GM12878 (cell line): ENCODE measurements at regions not wholly inside any gene's neighbourhood (a gene's known extent, or its start where the extent isn't known, plus 50 kb on each side); places are given as distances from the start of the nearest gene placed in this dataset.
"Not testable (repeated sequence)": the region's sequence is repeated elsewhere in the genome, so short reads cannot be mapped to it uniquely, and the experiment has no call there.

Source experiments
- ATAC-seq: fragments of 200-7000 bp; cut with Tn5 transposase; 3 replicates; pipeline ENCODE4 v1.9.1; 2020; ENCODE audit warnings: mild to moderate bottlenecking, moderate library complexity
- BruUV-seq: library from RNA; stranded (reverse); fragments of 400-500 nt; replicated peaks from 2 replicates; lab custom pipeline; 2021; lab: Mats Ljungman, UMichigan
- CTCF ChIA-PET: fragments of 300-600 bp; sonication (Branson Sonifier 250); formaldehyde crosslinking; extraction: SDS; loops from one replicate; lab custom pipeline; 2021; ENCODE audit warnings: inconsistent platforms; lab: Yijun Ruan, JAX
- POLR2A ChIA-PET: fragments of 350-600 bp; formaldehyde crosslinking; extraction: SDS; loops from one replicate; lab custom pipeline; 2021; ENCODE audit warnings: inconsistent platforms; lab: Charles Lee
- RAD21 ChIA-PET: fragments of 300-600 bp; sonication (Branson Sonifier 250); formaldehyde crosslinking; loops from one replicate; lab custom pipeline; 2023; ENCODE audit warnings: antibody characterized with exemption; ENCODE audit not compliant: unreplicated experiment; lab: Charles Lee
- SMC1A ChIA-PET: fragments of 300-600 bp; sonication (Branson Sonifier 250); formaldehyde crosslinking; loops from one replicate; lab custom pipeline; 2023; ENCODE audit not compliant: unreplicated experiment, uncharacterized antibody; lab: Charles Lee
- DNase-seq: peaks from one replicate; pipeline ENCODE4 v3.0.0-alpha.2; 2011; ENCODE audit warnings: low read depth, low spot score
- FAIRE-seq: peaks from 3 replicates; lab custom pipeline; 2011; peaks lifted over from hg19 to GRCh38; lab: Jason Lieb, UNC
- H2AFZ ChIP-seq: 2 replicates; pipeline ENCODE4 v1.6.0; 2011; ENCODE audit warnings: low read depth, low read length, control low read depth; ENCODE audit not compliant: control insufficient read depth
- H3K27ac ChIP-seq: 2 replicates; pipeline ENCODE4 v1.5.1; 2011; ENCODE audit warnings: control low read depth; ENCODE audit not compliant: control insufficient read depth, insufficient read depth
- H3K27me3 ChIP-seq, 2 experiments: replicated peaks in 1 of 2; 2 replicates each; pipeline versions ENCODE4 v1.6.0 to v1.6.1; 2011; ENCODE audit warnings: low read length in 1 of 2; ENCODE audit not compliant: control insufficient read depth in 2 of 2, insufficient read depth in 2 of 2
- H3K36me3 ChIP-seq, 2 experiments: 2 replicates each; pipeline ENCODE4 v1.5.1; 2011; ENCODE audit warnings: low read length in 1 of 2; ENCODE audit not compliant: control insufficient read depth in 2 of 2, insufficient read depth in 2 of 2
- H3K4me1 ChIP-seq: 2 replicates; pipeline ENCODE4 v1.6.1; 2011; ENCODE audit warnings: mild to moderate bottlenecking, low read length, moderate library complexity, mixed read lengths; ENCODE audit not compliant: control insufficient read depth, insufficient read depth
- H3K4me2 ChIP-seq: 2 replicates; pipeline ENCODE4 v1.6.0; 2011; ENCODE audit warnings: control low read depth; ENCODE audit not compliant: control insufficient read depth, insufficient read depth
- H3K4me3 ChIP-seq: fragments of 200-600 bp; sonication (generic); 2 replicates; pipeline ENCODE4 v1.5.1; 2016
- H3K79me2 ChIP-seq: 2 replicates; pipeline ENCODE4 v1.6.0; 2011; ENCODE audit warnings: low read length; ENCODE audit not compliant: control insufficient read depth, insufficient read depth
- H3K9ac ChIP-seq: 2 replicates; pipeline ENCODE4 v1.8.0; 2011; ENCODE audit warnings: low read length, control low read depth, mixed read lengths; ENCODE audit not compliant: control insufficient read depth, insufficient read depth
- H3K9me3 ChIP-seq: replicated peaks from 3 replicates; pipeline ENCODE4 v1.5.1; 2011; ENCODE audit warnings: mild to moderate bottlenecking, low read length; ENCODE audit not compliant: control insufficient read depth, insufficient read depth
- H4K20me1 ChIP-seq: 2 replicates; pipeline ENCODE4 v1.6.0; 2011; ENCODE audit not compliant: control insufficient read depth, insufficient read depth
- WGBS: methylation state at CpG from one replicate; pipeline ENCODE4 v1.1.6; 2016; ENCODE audit warnings: low lambda C conversion rate; ENCODE audit not compliant: insufficient replicate concordance, insufficient coverage; ENCODE audit errors: missing lambda C conversion rate; 5-methylcytosine and 5-hydroxymethylcytosine counted together
- in situ Hi-C: fragments of 300-500 bp; cut with MboI; formaldehyde crosslinking; loops from 9 replicates; pipeline ENCODE4 v1.14.3; 2018; ENCODE audit warnings: mixed read lengths
- intact Hi-C: fragments of 100-400 bp; cut with micrococcal nuclease; formaldehyde crosslinking; loops from one replicate; pipeline ENCODE4 v1.14.2; 2022; ENCODE audit not compliant: unreplicated experiment

GRCh38 chr3:198139513-198140167, 179.6 kb downstream of the LMLN start:
- H4K20me1 ChIP-seq, FAIRE-seq, H3K79me2 ChIP-seq, DNase-seq, H3K9me3 ChIP-seq, H3K27me3 ChIP-seq, H3K9ac ChIP-seq, H3K36me3 ChIP-seq, H3K4me3 ChIP-seq, H2AFZ ChIP-seq, ATAC-seq, BruUV-seq, H3K4me2 ChIP-seq, RAD21 ChIA-PET, H3K4me1 ChIP-seq, intact Hi-C loops, SMC1A ChIA-PET, CTCF ChIA-PET, in situ Hi-C loops, H3K27ac ChIP-seq, POLR2A ChIA-PET: not testable (repeated sequence)
- WGBS: 10% methylated on average over 8 of the region's 8 CpGs

DNA sequence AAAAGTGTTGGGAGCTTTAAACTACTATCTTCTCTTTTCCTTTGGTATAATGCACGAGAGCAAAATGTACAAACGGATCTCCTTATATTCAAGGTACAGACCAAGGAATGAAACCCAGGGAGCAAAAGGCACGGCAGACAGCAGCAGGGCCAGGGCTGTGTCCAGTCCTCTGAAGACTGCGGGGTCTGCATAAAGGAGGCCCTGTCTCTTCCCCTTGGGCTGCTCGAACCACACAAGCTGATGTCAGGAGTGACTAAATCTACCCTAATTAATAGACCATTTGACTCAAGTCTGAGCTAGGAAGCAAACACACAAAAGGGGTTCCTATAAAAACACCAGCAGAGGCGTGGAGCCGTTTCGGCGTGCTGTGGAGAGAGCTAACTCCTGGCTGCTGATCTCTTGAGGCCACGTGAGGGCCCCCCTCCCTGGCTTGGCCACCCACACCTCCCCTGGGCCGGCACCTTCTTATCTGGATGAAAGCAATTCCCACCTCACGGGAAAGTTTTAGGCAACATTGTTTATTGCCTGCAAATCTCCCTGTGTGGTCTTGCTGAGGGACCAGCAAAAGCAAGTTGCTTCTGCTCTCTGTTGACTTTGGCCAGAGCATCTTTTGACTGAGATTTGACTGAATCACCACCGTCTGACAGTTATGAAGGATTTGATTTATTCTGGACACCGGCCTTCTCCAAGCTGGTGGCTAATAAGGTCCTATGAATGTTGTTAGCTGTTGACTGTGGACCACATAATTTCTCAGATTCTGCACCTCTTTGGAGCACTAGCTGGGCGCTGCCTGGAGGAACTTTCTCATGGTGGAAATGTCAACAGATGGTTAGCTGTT, 183.5 kb downstream of the LMLN start:
- H3K79me2 ChIP-seq, H2AFZ ChIP-seq, H3K27ac ChIP-seq, H3K9me3 ChIP-seq, FAIRE-seq, H4K20me1 ChIP-seq, POLR2A ChIA-PET, H3K27me3 ChIP-seq, intact Hi-C loops, DNase-seq, ATAC-seq, H3K4me3 ChIP-seq, RAD21 ChIA-PET, H3K4me1 ChIP-seq, H3K9ac ChIP-seq, H3K4me2 ChIP-seq, BruUV-seq, CTCF ChIA-PET, H3K36me3 ChIP-seq, in situ Hi-C loops, SMC1A ChIA-PET: not testable (repeated sequence)
- 11% methylated on average over 11 of the region's 15 CpGs for WGBS

DNA sequence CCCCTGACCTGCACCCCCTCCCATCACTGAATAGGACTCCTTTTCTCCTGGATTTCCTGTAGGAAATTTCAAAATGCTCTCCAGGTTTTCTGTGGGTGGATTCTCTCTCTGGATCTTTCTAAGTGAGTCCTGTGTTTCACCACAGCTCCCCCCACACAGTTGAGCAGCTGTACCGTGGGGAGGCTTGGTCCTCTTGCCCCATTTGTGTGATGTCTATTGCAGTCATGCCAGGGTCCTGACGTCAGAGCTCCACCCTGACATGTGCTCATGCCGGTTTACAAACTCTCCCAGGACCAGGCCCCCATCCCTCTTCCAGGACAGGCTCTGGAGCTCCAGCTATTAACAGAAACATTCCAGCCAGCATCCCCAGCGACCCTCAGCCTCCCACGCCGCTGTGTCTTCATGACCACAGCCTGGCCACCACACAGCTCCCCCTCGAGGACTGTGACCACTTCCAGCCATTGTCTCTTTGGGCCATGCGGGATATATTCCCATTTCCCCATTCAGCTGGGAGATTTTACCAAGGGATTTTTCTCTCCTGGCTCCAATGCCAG, 185.3 kb downstream of the LMLN start:
- WGBS: 20% methylated on average over 1 of the region's 8 CpGs
- H3K79me2 ChIP-seq, H3K4me3 ChIP-seq, H3K36me3 ChIP-seq, H3K9ac ChIP-seq, POLR2A ChIA-PET, H3K27ac ChIP-seq, H3K4me2 ChIP-seq, BruUV-seq, CTCF ChIA-PET, FAIRE-seq, H3K4me1 ChIP-seq, H4K20me1 ChIP-seq, H3K27me3 ChIP-seq, SMC1A ChIA-PET, H2AFZ ChIP-seq, intact Hi-C loops, RAD21 ChIA-PET, DNase-seq, H3K9me3 ChIP-seq, in situ Hi-C loops, ATAC-seq: not testable (repeated sequence)

- H3K27ac ChIP-seq, CTCF ChIA-PET, DNase-seq, H3K9ac ChIP-seq, H3K4me3 ChIP-seq, H4K20me1 ChIP-seq, BruUV-seq, ATAC-seq, RAD21 ChIA-PET, H3K36me3 ChIP-seq, SMC1A ChIA-PET, H3K4me2 ChIP-seq, H3K79me2 ChIP-seq, H3K9me3 ChIP-seq, FAIRE-seq, H3K27me3 ChIP-seq, H2AFZ ChIP-seq, intact Hi-C loops, POLR2A ChIA-PET, in situ Hi-C loops, H3K4me1 ChIP-seq: not testable (repeated sequence)
- WGBS: 32% methylated on average over 4 of the region's 5 CpGs
Observed at GRCh38 chr3:198146070-198146469, 186.1 kb downstream of the LMLN start.
